H9 (cell line): ENCODE measurements at regions not wholly inside any gene's neighbourhood (a gene's known extent, or its start where the extent isn't known, plus 50 kb on each side); places are given as distances from the start of the nearest gene placed in this dataset.
"Not testable (repeated sequence)": the region's sequence is repeated elsewhere in the genome, so short reads cannot be mapped to it uniquely, and the experiment has no call there.

Experiments used
- DNase-seq: peaks from one replicate; pipeline ENCODE4 v3.0.0-alpha.2; 2017
- H2AFZ ChIP-seq: one replicate; pipeline ENCODE4 v1.6.1; 2013; ENCODE audit warnings: mild to moderate bottlenecking, low read length, control low read depth, moderate library complexity
- H2AK5ac ChIP-seq: 2 replicates; pipeline ENCODE4 v1.6.1; 2013; ENCODE audit warnings: low read length, control low read depth, mixed read lengths; ENCODE audit not compliant: insufficient read length
- H2BK120ac ChIP-seq: one replicate; pipeline ENCODE4 v1.6.1; 2013; ENCODE audit warnings: low read depth, mild to moderate bottlenecking, low read length, control low read depth, inconsistent platforms; ENCODE audit not compliant: poor library complexity, severe bottlenecking
- H2BK12ac ChIP-seq: 2 replicates; pipeline ENCODE4 v1.6.1; 2013; ENCODE audit warnings: low read length, control low read depth, mixed read lengths, low read depth; ENCODE audit not compliant: insufficient read length
- H2BK15ac ChIP-seq: 2 replicates; pipeline ENCODE4 v1.6.1; 2013; ENCODE audit warnings: low read depth, low read length, control low read depth
- H2BK20ac ChIP-seq: one replicate; pipeline ENCODE4 v1.6.1; 2013; ENCODE audit warnings: low read depth, mild to moderate bottlenecking, low read length, control low read depth, inconsistent platforms; ENCODE audit not compliant: poor library complexity, severe bottlenecking
- H2BK5ac ChIP-seq: 2 replicates; pipeline ENCODE4 v1.6.1; 2013; ENCODE audit warnings: low read length, control low read depth, mixed read lengths; ENCODE audit not compliant: insufficient read length
- H3K14ac ChIP-seq: 2 replicates; pipeline ENCODE4 v1.6.1; 2013; ENCODE audit warnings: low read length, control low read depth; ENCODE audit not compliant: insufficient read depth
- H3K18ac ChIP-seq: 2 replicates; pipeline ENCODE4 v1.6.1; 2013; ENCODE audit warnings: low read depth, mild to moderate bottlenecking, mixed read lengths, low read length, control low read depth; ENCODE audit not compliant: insufficient read length
- H3K23ac ChIP-seq: 2 replicates; pipeline ENCODE4 v1.6.1; 2013; ENCODE audit warnings: low read length, control low read depth, mixed read lengths, low read depth; ENCODE audit not compliant: insufficient read length
- H3K23me2 ChIP-seq: 2 replicates; pipeline ENCODE4 v1.6.1; 2013; ENCODE audit warnings: low read depth, mild to moderate bottlenecking, mixed read lengths, low read length, control low read depth; ENCODE audit not compliant: insufficient read length, poor library complexity, severe bottlenecking
- H3K27ac ChIP-seq: 2 replicates; pipeline ENCODE4 v1.5.1; 2013; ENCODE audit warnings: low read length, control low read depth, mixed read lengths, low read depth; ENCODE audit not compliant: insufficient read length
- H3K27me3 ChIP-seq: 2 replicates; pipeline ENCODE4 v1.6.1; 2013; ENCODE audit warnings: low read length, control low read depth, inconsistent platforms; ENCODE audit not compliant: insufficient read depth
- H3K4ac ChIP-seq: 2 replicates; pipeline ENCODE4 v1.6.1; 2013; ENCODE audit warnings: low read depth, mild to moderate bottlenecking, control low read depth, inconsistent platforms, low read length, moderate library complexity
- H3K4me1 ChIP-seq: 2 replicates; pipeline ENCODE4 v1.6.1; 2013; ENCODE audit warnings: low read length, control low read depth, inconsistent platforms; ENCODE audit not compliant: insufficient read depth
- H3K4me2 ChIP-seq: 2 replicates; pipeline ENCODE4 v1.6.1; 2013; ENCODE audit warnings: low read length, control low read depth, mixed read lengths; ENCODE audit not compliant: insufficient read length, insufficient read depth
- H3K56ac ChIP-seq: 2 replicates; pipeline ENCODE4 v1.6.1; 2013; ENCODE audit warnings: low read depth, mild to moderate bottlenecking, mixed read lengths, low read length, control low read depth; ENCODE audit not compliant: insufficient read length
- H3K79me1 ChIP-seq: 2 replicates; pipeline ENCODE4 v1.6.1; 2013; ENCODE audit warnings: low read depth, mild to moderate bottlenecking, moderate library complexity, low read length, control low read depth, inconsistent platforms; ENCODE audit not compliant: insufficient read depth, poor library complexity, severe bottlenecking
- H3K79me2 ChIP-seq: 2 replicates; pipeline ENCODE4 v1.6.1; 2013; ENCODE audit warnings: low read length, control low read depth, inconsistent platforms; ENCODE audit not compliant: insufficient read depth
- H3K9ac ChIP-seq: 2 replicates; pipeline ENCODE4 v1.6.1; 2013; ENCODE audit warnings: low read length, control low read depth, mixed read lengths; ENCODE audit not compliant: insufficient read length; ENCODE audit errors: extremely low read depth
- H3K9me3 ChIP-seq: one replicate; pipeline ENCODE4 v1.6.1; 2013; ENCODE audit warnings: low read depth, low read length, inconsistent platforms; ENCODE audit not compliant: control insufficient read depth
- H3T11ph ChIP-seq: one replicate; pipeline ENCODE4 v1.6.1; 2013; ENCODE audit warnings: mild to moderate bottlenecking, low read length, control low read depth, inconsistent platforms
- H4K20me1 ChIP-seq: one replicate; pipeline ENCODE4 v1.6.1; 2013; ENCODE audit not compliant: control insufficient read depth, insufficient read length, insufficient read depth
- H4K5ac ChIP-seq: 2 replicates; pipeline ENCODE4 v1.6.1; 2013; ENCODE audit warnings: low read depth, mild to moderate bottlenecking, mixed read lengths, low read length, control low read depth; ENCODE audit not compliant: insufficient read length
- H4K8ac ChIP-seq: replicated peaks from 2 replicates; pipeline ENCODE4 v1.6.1; 2013; ENCODE audit warnings: low read length, control low read depth, mixed read lengths, low read depth; ENCODE audit not compliant: insufficient read length
- H4K91ac ChIP-seq: 2 replicates; pipeline ENCODE4 v1.6.1; 2013; ENCODE audit warnings: low read depth, mild to moderate bottlenecking, moderate library complexity, mixed read lengths, low read length, control low read depth; ENCODE audit not compliant: insufficient read length
- H3K27ac Mint-ChIP-seq, 3 experiments: 2 replicates in 2 of 3; 3 replicates in 1 of 3; pipeline ENCODE4 v1.8.0; 2020 to 2021; ENCODE audit warnings: mixed read lengths in 3 of 3, mild to moderate bottlenecking in 1 of 3, moderate library complexity in 1 of 3
- H3K27me3 Mint-ChIP-seq: 2 replicates; pipeline ENCODE4 v1.8.0; 2021; ENCODE audit warnings: low read depth, mild to moderate bottlenecking, moderate library complexity, mixed read lengths
- H3K36me3 Mint-ChIP-seq, 3 experiments: 2 replicates in 2 of 3; 3 replicates in 1 of 3; pipeline ENCODE4 v1.8.0; 2020 to 2021; ENCODE audit warnings: low read depth in 3 of 3, mixed read lengths in 3 of 3; ENCODE audit not compliant: insufficient read depth in 1 of 3
- H3K4me1 Mint-ChIP-seq, 2 experiments: 2 replicates each; pipeline ENCODE4 v1.8.0; 2020; ENCODE audit warnings: mixed read lengths in 2 of 2
- H3K4me3 Mint-ChIP-seq, 2 experiments: 2 replicates in 1 of 2; 3 replicates in 1 of 2; pipeline ENCODE4 v1.8.0; 2020 to 2021; ENCODE audit warnings: mild to moderate bottlenecking in 2 of 2, mixed read lengths in 2 of 2, moderate library complexity in 1 of 2
- H3K9me3 Mint-ChIP-seq, 2 experiments: 2 replicates in 1 of 2; 3 replicates in 1 of 2; pipeline ENCODE4 v1.8.0; 2020; ENCODE audit warnings: mild to moderate bottlenecking in 2 of 2, mixed read lengths in 2 of 2, moderate library complexity in 1 of 2
- CTCF ChIP-seq: fragments of 200-600 bp; sonication (generic); conservative IDR thresholded peaks from 3 replicates; pipeline ENCODE4 v1.8.0; 2021; ENCODE audit warnings: antibody characterized with exemption, mild to moderate bottlenecking
- WGBS: extraction: QIAGEN DNeasy Blood & Tissue Kit; methylation state at CpG from one replicate; pipeline ENCODE4 v1.1.7; 2013; ENCODE audit warnings: missing lambda C conversion rate, low lambda C conversion rate, mixed read lengths; ENCODE audit not compliant: insufficient read length; ENCODE audit errors: extremely low coverage; 5-methylcytosine and 5-hydroxymethylcytosine counted together

- Mint-ChIP-seq H3K4me3 (no peak overlapping the region), H3K9me3 (peaks cover 29 to 35% of the 10 kb centered on the region in 2 experiments), H3K27ac (no peak overlapping the region), H3K36me3 (peaks cover 21 to 45% (median 24%) of the 10 kb centered on the region in 3 experiments), H3K27me3 (peaks cover under 1% of the 10 kb centered on the region; the same call in 1 of the 2 replicates), H3K4me1 (peaks cover 0 to 9% of the 10 kb centered on the region in 2 experiments; a peak in 2 of 4 replicates)
- Histone ChIP-seq H2AK5ac (no peak overlapping the region), H3K4me2 (no peak overlapping the region), H3K79me1 (no peaks in the 10 kb centered on the region), H3K27me3 (no peaks in the 10 kb centered on the region), H3K18ac (no peak overlapping the region), H3K23me2 (no peaks in the 10 kb centered on the region), H2AFZ (no peak overlapping the region), H2BK12ac (no peak overlapping the region), H3T11ph (no peak overlapping the region), H4K8ac (no peak overlapping the region), H2BK5ac (no peak overlapping the region), H4K20me1 (no peaks in the 10 kb centered on the region), H2BK120ac (no peak overlapping the region), H3K4me1 (no peaks in the 10 kb centered on the region), H3K4ac (no peak overlapping the region), H4K5ac (no peak overlapping the region), H3K9ac (no peak overlapping the region), H3K9me3 (no peaks in the 10 kb centered on the region), H2BK20ac (no peak overlapping the region), H3K27ac (no peak overlapping the region), H3K23ac (no peak overlapping the region), H3K56ac (no peak overlapping the region), H4K91ac (no peak overlapping the region), H2BK15ac (no peak overlapping the region), H3K14ac (no peak overlapping the region), H3K79me2 (no peaks in the 10 kb centered on the region)
- no peak for TF ChIP-seq CTCF
- DNase-seq = no peak
- WGBS = no CpG with 5 or more reads among the region's 3 CpGs
These were observed 544.0 kb upstream of the AMOT start for GRCh38 chrX:113384628-113385027.

- H3K23me2 ChIP-seq, H2AK5ac ChIP-seq, H3K4me2 ChIP-seq, H4K8ac ChIP-seq, H3K4me1 ChIP-seq, H3K27me3 ChIP-seq, H2BK5ac ChIP-seq, H3K14ac ChIP-seq, H3T11ph ChIP-seq, H3K56ac ChIP-seq, H3K27me3 Mint-ChIP-seq, H3K27ac Mint-ChIP-seq, H2BK15ac ChIP-seq, H3K27ac ChIP-seq, H2BK120ac ChIP-seq, DNase-seq, H3K79me2 ChIP-seq, H3K9ac ChIP-seq, H3K79me1 ChIP-seq, H4K91ac ChIP-seq, H3K23ac ChIP-seq, H4K20me1 ChIP-seq, H3K9me3 ChIP-seq, H2BK20ac ChIP-seq, H3K4me3 Mint-ChIP-seq, H2AFZ ChIP-seq, H2BK12ac ChIP-seq, H3K4ac ChIP-seq, H4K5ac ChIP-seq, H3K18ac ChIP-seq: not testable (repeated sequence)
- Mint-ChIP-seq H3K9me3 (peaks cover 24 to 28% of the 10 kb centered on the region in 2 experiments), H3K4me1 (peaks cover 19 to 20% of the 10 kb centered on the region in 2 experiments), H3K36me3 (peaks cover 11 to 39% (median 35%) of the 10 kb centered on the region in 3 experiments)
- WGBS = no CpG with 5 or more reads among the region's 3 CpGs
These were observed 532.8 kb upstream of the AMOT start for GRCh38 chrX:113373421-113373820.
